CD14-positive monocyte (primary cell): ENCODE measurements at regions not wholly inside any gene's neighbourhood (a gene's known extent, or its start where the extent isn't known, plus 50 kb on each side); places are given as distances from the start of the nearest gene placed in this dataset.

Experiments
- DNase-seq, 3 donors: peaks; one replicate each; pipeline ENCODE4 v3.0.0-alpha.2; 2011 to 2022
- H2AFZ ChIP-seq: 2 replicates; pipeline ENCODE4 v1.6.0; 2012; ENCODE audit warnings: mild to moderate bottlenecking, low read depth, low read length, inconsistent platforms; ENCODE audit not compliant: insufficient read depth, poor library complexity, severe bottlenecking
- H3K27ac ChIP-seq, 2 donors: 1 replicate in 1 of 2; 2 replicates in 1 of 2; pipeline ENCODE4 v1.5.1; 2012 to 2013; ENCODE audit warnings: low read length in 2 of 2, control low read depth in 1 of 2, inconsistent platforms in 1 of 2, low read depth in 1 of 2, mild to moderate bottlenecking in 1 of 2
- H3K27me3 ChIP-seq, 2 donors: one replicate each; pipeline versions ENCODE4 v1.6.0 to v1.6.1; 2011 to 2013; ENCODE audit warnings: low read length in 2 of 2; ENCODE audit not compliant: control insufficient read depth in 2 of 2, insufficient read depth in 2 of 2
- H3K36me3 ChIP-seq, 2 donors: replicated peaks in 1 of 2; 1 replicate in 1 of 2; 2 replicates in 1 of 2; pipeline versions ENCODE4 v1.5.1 to v1.6.1; 2012 to 2013; ENCODE audit warnings: low read length in 2 of 2, control low read depth in 1 of 2, inconsistent platforms in 1 of 2, mild to moderate bottlenecking in 1 of 2; ENCODE audit not compliant: insufficient read depth in 2 of 2, control insufficient read depth in 1 of 2
- H3K4me1 ChIP-seq, 2 donors: 1 replicate in 1 of 2; 2 replicates in 1 of 2; pipeline versions ENCODE4 v1.5.1 to v1.6.1; 2012 to 2013; ENCODE audit warnings: low read length in 2 of 2, control low read depth in 1 of 2, inconsistent platforms in 1 of 2, mild to moderate bottlenecking in 1 of 2, moderate library complexity in 1 of 2; ENCODE audit not compliant: insufficient read depth in 2 of 2, control insufficient read depth in 1 of 2
- H3K4me2 ChIP-seq: replicated peaks from 2 replicates; pipeline ENCODE3; 2012; ENCODE audit warnings: low read length, moderate library complexity, mild to moderate bottlenecking; ENCODE audit not compliant: poor library complexity, severe bottlenecking; ENCODE audit errors: extremely low read depth
- H3K4me3 ChIP-seq, 3 experiments: fragments of 200-600 bp in 1 of 3; sonication (generic) in 1 of 3; replicated peaks in 1 of 3; 1 replicate in 2 of 3; 2 replicates in 1 of 3; pipeline ENCODE4 v1.5.1; 2011 to 2013; ENCODE audit warnings: low read length in 3 of 3, mild to moderate bottlenecking in 3 of 3, control low read depth in 2 of 3, low read depth in 2 of 3, inconsistent platforms in 1 of 3, moderate library complexity in 1 of 3
- H3K79me2 ChIP-seq: 2 replicates; pipeline ENCODE4 v1.6.0; 2012; ENCODE audit warnings: mild to moderate bottlenecking, control low read depth, inconsistent platforms, low read length, moderate library complexity; ENCODE audit not compliant: insufficient read depth
- H3K9ac ChIP-seq: 2 replicates; pipeline ENCODE4 v1.6.0; 2017; ENCODE audit warnings: low read length, mild to moderate bottlenecking; ENCODE audit not compliant: insufficient read depth, poor library complexity, severe bottlenecking
- H3K9me3 ChIP-seq, 2 donors: replicated peaks in 1 of 2; 1 replicate in 1 of 2; 2 replicates in 1 of 2; pipeline versions ENCODE4 v1.5.1 to v1.6.1; 2012 to 2013; ENCODE audit warnings: low read length in 2 of 2, control low read depth in 1 of 2; ENCODE audit not compliant: control insufficient read depth in 1 of 2, insufficient read depth in 1 of 2
- H4K20me1 ChIP-seq: 2 replicates; pipeline ENCODE4 v1.6.0; 2012; ENCODE audit warnings: mild to moderate bottlenecking, low read length, control low read depth, moderate library complexity; ENCODE audit not compliant: insufficient read depth
- H3K27ac Mint-ChIP-seq, 7 donors: one replicate each; pipeline ENCODE4 v1.8.0; 2020; ENCODE audit warnings: mild to moderate bottlenecking in 7 of 7, mixed read lengths in 7 of 7, moderate library complexity in 6 of 7, inconsistent platforms in 2 of 7
- H3K27me3 Mint-ChIP-seq, 3 donors: one replicate each; pipeline ENCODE4 v1.8.0; 2021 to 2022; ENCODE audit warnings: low read depth in 3 of 3, mild to moderate bottlenecking in 3 of 3, mixed read lengths in 3 of 3, moderate library complexity in 3 of 3, inconsistent platforms in 1 of 3
- H3K36me3 Mint-ChIP-seq, 2 donors: one replicate each; pipeline ENCODE4 v1.8.0; 2020; ENCODE audit warnings: mixed read lengths in 2 of 2, inconsistent platforms in 1 of 2, mild to moderate bottlenecking in 1 of 2
- H3K4me1 Mint-ChIP-seq: one replicate; pipeline ENCODE4 v1.8.0; 2020; ENCODE audit warnings: mild to moderate bottlenecking, mixed read lengths
- H3K4me3 Mint-ChIP-seq, 2 donors: one replicate each; pipeline ENCODE4 v1.8.0; 2020; ENCODE audit warnings: mild to moderate bottlenecking in 2 of 2, mixed read lengths in 2 of 2, moderate library complexity in 1 of 2
- H3K9me3 Mint-ChIP-seq, 7 donors: one replicate each; pipeline ENCODE4 v1.8.0; 2020 to 2022; ENCODE audit warnings: mixed read lengths in 7 of 7, mild to moderate bottlenecking in 6 of 7, moderate library complexity in 6 of 7, inconsistent platforms in 2 of 7
- WGBS: methylation state at CpG from one replicate; pipeline ENCODE4 v1.1.5; 2013; ENCODE audit warnings: missing lambda C conversion rate; ENCODE audit not compliant: insufficient coverage; 5-methylcytosine and 5-hydroxymethylcytosine counted together
- intact Hi-C, 2 donors: fragments of 100-400 bp; cut with micrococcal nuclease; formaldehyde crosslinking; loops; one replicate each; pipeline versions ENCODE4 v1.15.0 to v1.15.1; 2023
- TF ChIP-seq, protein P1 (sequence below): fragments of 200-600 bp; IDR thresholded peaks from one replicate; pipeline ENCODE4 v1.8.0; 2022; ENCODE audit warnings: antibody characterized with exemption, mild to moderate bottlenecking

DNA sequence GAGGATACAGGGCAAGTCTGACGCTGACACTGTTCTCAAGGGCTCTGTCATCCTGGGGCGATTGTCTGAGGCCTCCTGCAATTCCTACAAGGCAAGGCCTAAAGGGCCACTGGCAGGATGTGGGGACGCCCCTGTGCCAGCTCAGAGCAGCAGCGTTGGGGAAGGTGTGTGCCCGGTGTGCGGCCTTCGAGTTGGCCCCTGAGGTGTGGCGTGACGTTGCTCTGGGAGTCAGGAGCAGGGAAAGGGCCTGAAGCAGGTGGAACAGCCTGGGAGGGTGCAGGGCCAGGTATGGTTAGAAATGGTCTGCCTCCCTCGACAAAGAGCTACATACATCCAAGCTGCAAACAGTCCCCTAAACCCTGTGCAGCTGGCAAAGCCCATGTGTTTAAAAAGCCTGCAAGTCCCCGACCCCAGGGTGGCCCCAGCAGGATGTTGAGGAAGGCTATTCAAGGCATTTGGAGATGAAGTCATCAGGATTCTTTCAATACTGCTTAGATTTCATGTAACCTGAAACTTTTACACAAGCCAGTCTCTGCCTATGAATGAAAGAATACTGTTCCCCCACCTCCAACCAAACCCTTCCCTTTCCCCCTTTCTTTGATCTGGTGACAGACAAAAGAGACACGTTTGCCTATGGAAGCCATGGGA is 142.5 kb upstream of the TNS3 start:
- 90% methylated on average over 4 of the region's 12 CpGs for WGBS
- intact Hi-C loops, result no loop called here

DNA sequence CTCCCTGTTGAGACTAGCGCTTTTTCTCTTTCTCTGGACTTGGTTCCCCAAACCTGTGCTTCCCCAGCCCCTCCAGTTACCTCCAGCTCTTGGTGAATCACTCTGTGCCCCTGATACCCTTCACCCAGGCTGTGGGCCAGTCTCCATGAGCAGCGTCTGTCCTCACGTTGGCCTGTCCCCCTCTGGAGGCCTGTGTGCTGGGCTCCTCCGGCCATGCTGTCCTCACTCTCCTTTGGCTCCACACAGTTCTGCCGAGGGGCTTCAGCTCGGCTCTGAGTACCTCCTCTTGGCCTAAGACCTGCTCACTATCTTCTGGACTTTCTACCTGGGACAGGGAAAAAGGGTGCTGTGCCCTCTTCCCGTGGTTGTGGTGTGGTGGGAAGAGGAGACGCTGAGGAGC is 140.2 kb upstream of the TNS3 start:
- intact Hi-C loops, result no loop called here
- Histone ChIP-seq H2AFZ (no peak overlapping the region), H3K4me1 (no peaks in the 10 kb centered on the region), H3K9me3 (no peaks in the 10 kb centered on the region), H3K4me2 (no peak overlapping the region), H3K79me2 (no peaks in the 10 kb centered on the region), H3K9ac (no peak overlapping the region), H4K20me1 (no peaks in the 10 kb centered on the region), H3K36me3 (no peaks in the 10 kb centered on the region), H3K27ac (no peak overlapping the region), H3K4me3 (no peak overlapping the region), H3K27me3 (no peaks in the 10 kb centered on the region)
- no peaks in the 10 kb centered on the region for H3K4me1 Mint-ChIP-seq
- H3K4me3 Mint-ChIP-seq, result no peak overlapping the region
- DNase-seq, result no peak
- no peaks in the 10 kb centered on the region for H3K9me3 Mint-ChIP-seq
- TF ChIP-seq, protein P1, sequence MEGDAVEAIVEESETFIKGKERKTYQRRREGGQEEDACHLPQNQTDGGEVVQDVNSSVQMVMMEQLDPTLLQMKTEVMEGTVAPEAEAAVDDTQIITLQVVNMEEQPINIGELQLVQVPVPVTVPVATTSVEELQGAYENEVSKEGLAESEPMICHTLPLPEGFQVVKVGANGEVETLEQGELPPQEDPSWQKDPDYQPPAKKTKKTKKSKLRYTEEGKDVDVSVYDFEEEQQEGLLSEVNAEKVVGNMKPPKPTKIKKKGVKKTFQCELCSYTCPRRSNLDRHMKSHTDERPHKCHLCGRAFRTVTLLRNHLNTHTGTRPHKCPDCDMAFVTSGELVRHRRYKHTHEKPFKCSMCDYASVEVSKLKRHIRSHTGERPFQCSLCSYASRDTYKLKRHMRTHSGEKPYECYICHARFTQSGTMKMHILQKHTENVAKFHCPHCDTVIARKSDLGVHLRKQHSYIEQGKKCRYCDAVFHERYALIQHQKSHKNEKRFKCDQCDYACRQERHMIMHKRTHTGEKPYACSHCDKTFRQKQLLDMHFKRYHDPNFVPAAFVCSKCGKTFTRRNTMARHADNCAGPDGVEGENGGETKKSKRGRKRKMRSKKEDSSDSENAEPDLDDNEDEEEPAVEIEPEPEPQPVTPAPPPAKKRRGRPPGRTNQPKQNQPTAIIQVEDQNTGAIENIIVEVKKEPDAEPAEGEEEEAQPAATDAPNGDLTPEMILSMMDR, result no peak
- H3K27me3 Mint-ChIP-seq, result peaks cover 0 to 8% (median 6%) of the 10 kb centered on the region in 3 donors
- WGBS, result 96% methylated on average over 4 of the region's 8 CpGs
- peak overlapping the region in 1 of 7 donors; percentile 1 for H3K27ac Mint-ChIP-seq
- no peaks in the 10 kb centered on the region for H3K36me3 Mint-ChIP-seq

More for the DNA sequence above, 142.5 kb upstream of the TNS3 start:
- Histone ChIP-seq H3K4me2 (no peak overlapping the region), H2AFZ (no peak overlapping the region), H3K27me3 (no peaks in the 10 kb centered on the region), H3K79me2 (no peaks in the 10 kb centered on the region), H3K27ac (no peak overlapping the region), H3K9me3 (no peaks in the 10 kb centered on the region), H3K4me1 (no peaks in the 10 kb centered on the region), H3K9ac (no peak overlapping the region), H3K4me3 (no peak overlapping the region), H3K36me3 (no peaks in the 10 kb centered on the region), H4K20me1 (no peaks in the 10 kb centered on the region)
- H3K27me3 Mint-ChIP-seq, result peaks cover 3 to 8% (median 6%) of the 10 kb centered on the region in 3 donors
- no peaks in the 10 kb centered on the region for H3K4me1 Mint-ChIP-seq
- no peaks in the 10 kb centered on the region for H3K36me3 Mint-ChIP-seq
- DNase-seq, result no peak
- H3K27ac Mint-ChIP-seq, result peak overlapping the region in 1 of 7 donors; percentile 21
- H3K4me3 Mint-ChIP-seq, result no peak overlapping the region
- H3K9me3 Mint-ChIP-seq, result no peaks in the 10 kb centered on the region
- TF ChIP-seq, protein P1, result no peak
